ENCODE measurements at regions not wholly inside any gene's neighbourhood (a gene's known extent, or its start where the extent isn't known, plus 50 kb on each side); places are given as distances from the start of the nearest gene placed in this dataset.

GRCh38 chr16:73869126-73869525 is 427.5 kb upstream of the PSMD7 start:
- TF ChIP-seq CTCF (conservative IDR thresholded peaks at IDR 0.05 in 1 of 2, IDR thresholded peaks at IDR 0.05 in 1 of 2; ENCODE audit: low read depth in 1 of 2, low read length in 2 of 2): no peak
- TF ChIP-seq EZH2 (IDR thresholded peaks at IDR 0.05; ENCODE audit: low read length, missing control alignments): no peak

Measured in fibroblast of lung (primary cell).